Keratinocyte (primary cell): ENCODE measurements at regions not wholly inside any gene's neighbourhood (a gene's known extent, or its start where the extent isn't known, plus 50 kb on each side); places are given as distances from the start of the nearest gene placed in this dataset.

Source experiments
- DNase-seq: peaks from one replicate; pipeline ENCODE4 v3.0.0-alpha.2; 2011; ENCODE audit warnings: low read depth, missing footprints, low spot score
- FAIRE-seq: peaks from 2 replicates; lab custom pipeline; 2011; peaks lifted over from hg19 to GRCh38; lab: Jason Lieb, UNC
- H2AFZ ChIP-seq: 2 replicates; pipeline ENCODE4 v1.6.0; 2012; ENCODE audit warnings: low read length, control low read depth, inconsistent platforms; ENCODE audit not compliant: control insufficient read depth
- H3K27ac ChIP-seq: 2 replicates; pipeline ENCODE4 v1.5.1; 2011; ENCODE audit warnings: low read length; ENCODE audit not compliant: control insufficient read depth, insufficient read depth
- H3K27me3 ChIP-seq: 3 replicates; pipeline ENCODE4 v1.6.0; 2011; ENCODE audit warnings: low read length; ENCODE audit not compliant: control insufficient read depth, insufficient read depth; ENCODE audit errors: extremely low read depth
- H3K36me3 ChIP-seq, 2 experiments: 2 replicates in 1 of 2; 3 replicates in 1 of 2; pipeline ENCODE4 v1.5.1; 2011; ENCODE audit warnings: low read length in 2 of 2, mild to moderate bottlenecking in 1 of 2; ENCODE audit not compliant: control insufficient read depth in 2 of 2, insufficient read depth in 2 of 2; ENCODE audit errors: extremely low read depth in 1 of 2
- H3K4me1 ChIP-seq: 3 replicates; pipeline ENCODE4 v1.5.1; 2011; ENCODE audit warnings: low read length; ENCODE audit not compliant: control insufficient read depth, insufficient read depth; ENCODE audit errors: extremely low read depth
- H3K4me2 ChIP-seq: 3 replicates; pipeline ENCODE4 v1.6.0; 2011; ENCODE audit warnings: low read depth, low read length; ENCODE audit not compliant: control insufficient read depth, insufficient read depth; ENCODE audit errors: extremely low read depth
- H3K4me3 ChIP-seq, 3 experiments: fragments of 200-600 bp in 1 of 3; sonication (generic) in 1 of 3; 2 replicates in 2 of 3; 3 replicates in 1 of 3; pipeline ENCODE4 v1.5.1; 2011 to 2016; ENCODE audit warnings: low read length in 3 of 3, mild to moderate bottlenecking in 3 of 3, control low read depth in 2 of 3, inconsistent platforms in 1 of 3, low read depth in 1 of 3, mixed read lengths in 1 of 3, mixed run types in 1 of 3, moderate library complexity in 1 of 3; ENCODE audit not compliant: control insufficient read depth in 2 of 3, insufficient read depth in 2 of 3; ENCODE audit errors: extremely low read depth in 1 of 3
- H3K79me2 ChIP-seq: 2 replicates; pipeline ENCODE4 v1.6.0; 2012; ENCODE audit warnings: low read length; ENCODE audit not compliant: control insufficient read depth, insufficient read depth
- H3K9ac ChIP-seq: 3 replicates; pipeline ENCODE4 v1.6.0; 2011; ENCODE audit warnings: low read length; ENCODE audit not compliant: control insufficient read depth, insufficient read depth; ENCODE audit errors: extremely low read depth
- H3K9me1 ChIP-seq: 3 replicates; pipeline ENCODE4 v1.6.0; 2011; ENCODE audit warnings: low read length; ENCODE audit not compliant: control insufficient read depth, insufficient read depth; ENCODE audit errors: extremely low read depth
- H3K9me3 ChIP-seq: 2 replicates; pipeline ENCODE4 v1.5.1; 2012; ENCODE audit warnings: low read depth, low read length; ENCODE audit not compliant: control insufficient read depth
- H4K20me1 ChIP-seq: 3 replicates; pipeline ENCODE4 v1.6.0; 2011; ENCODE audit warnings: low read length; ENCODE audit not compliant: control insufficient read depth, insufficient read depth; ENCODE audit errors: extremely low read depth
- EZH2 ChIP-seq: IDR thresholded peaks from one replicate; pipeline ENCODE4 v1.6.1; 2012; ENCODE audit warnings: inconsistent platforms, mild to moderate bottlenecking, low read length, moderate library complexity
- dilution Hi-C: fragments of 300-500 bp; cut with MboI; formaldehyde crosslinking; loops from one replicate; pipeline ENCODE4 v1.7.0; 2020; ENCODE audit warnings: low sequenced_read_pairs; ENCODE audit not compliant: extremely low pct_ligation_motif_present
- TF ChIP-seq, protein P1 (sequence below), 3 experiments: IDR thresholded peaks in 1 of 3; conservative IDR thresholded peaks in 1 of 3; optimal IDR thresholded peaks in 1 of 3; 2 replicates in 2 of 3; 3 replicates in 1 of 3; pipeline versions ENCODE3 to v1.5.1; 2011; ENCODE audit warnings: low read length in 3 of 3, mild to moderate bottlenecking in 3 of 3, moderate library complexity in 2 of 3, control low read depth in 1 of 3, inconsistent platforms in 1 of 3; ENCODE audit not compliant: insufficient read depth in 2 of 3; ENCODE audit errors: extremely low read depth in 1 of 3

DNA sequence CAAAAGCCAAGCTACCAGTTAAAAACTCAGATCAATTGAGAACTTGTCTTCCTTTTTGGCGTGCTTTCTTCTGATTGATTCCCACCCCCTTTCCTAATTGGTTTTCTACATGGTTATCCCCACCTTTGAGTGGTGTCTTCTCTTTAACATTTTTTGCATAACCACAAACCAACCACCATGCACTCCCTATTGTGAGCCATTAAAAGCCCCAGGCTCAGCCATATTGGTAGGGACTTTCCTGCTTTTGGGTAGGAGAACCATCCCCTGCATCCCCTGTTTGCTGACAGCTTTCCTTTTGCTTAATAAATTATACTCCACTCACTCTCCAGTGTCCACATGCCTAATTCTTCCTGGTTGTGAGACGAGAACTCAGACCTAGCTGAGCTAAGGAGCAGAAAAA is 1651.4 kb upstream of the IGFBP7 start:
- FAIRE-seq, result no peak
- no peak overlapping the region for H3K27ac ChIP-seq
- H3K9me1 ChIP-seq, result no peaks in the 10 kb centered on the region
- H2AFZ ChIP-seq, result no peak overlapping the region
- no peak for TF ChIP-seq EZH2
- TF ChIP-seq, protein P1, sequence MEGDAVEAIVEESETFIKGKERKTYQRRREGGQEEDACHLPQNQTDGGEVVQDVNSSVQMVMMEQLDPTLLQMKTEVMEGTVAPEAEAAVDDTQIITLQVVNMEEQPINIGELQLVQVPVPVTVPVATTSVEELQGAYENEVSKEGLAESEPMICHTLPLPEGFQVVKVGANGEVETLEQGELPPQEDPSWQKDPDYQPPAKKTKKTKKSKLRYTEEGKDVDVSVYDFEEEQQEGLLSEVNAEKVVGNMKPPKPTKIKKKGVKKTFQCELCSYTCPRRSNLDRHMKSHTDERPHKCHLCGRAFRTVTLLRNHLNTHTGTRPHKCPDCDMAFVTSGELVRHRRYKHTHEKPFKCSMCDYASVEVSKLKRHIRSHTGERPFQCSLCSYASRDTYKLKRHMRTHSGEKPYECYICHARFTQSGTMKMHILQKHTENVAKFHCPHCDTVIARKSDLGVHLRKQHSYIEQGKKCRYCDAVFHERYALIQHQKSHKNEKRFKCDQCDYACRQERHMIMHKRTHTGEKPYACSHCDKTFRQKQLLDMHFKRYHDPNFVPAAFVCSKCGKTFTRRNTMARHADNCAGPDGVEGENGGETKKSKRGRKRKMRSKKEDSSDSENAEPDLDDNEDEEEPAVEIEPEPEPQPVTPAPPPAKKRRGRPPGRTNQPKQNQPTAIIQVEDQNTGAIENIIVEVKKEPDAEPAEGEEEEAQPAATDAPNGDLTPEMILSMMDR (optimal IDR thresholded peaks at IDR 0.05 in 1 of 3, IDR thresholded peaks at IDR 0.05 in 1 of 3, conservative IDR thresholded peaks at IDR 0.05 in 1 of 3; ENCODE audit: extremely low read depth in 1 of 3, insufficient read depth in 2 of 3, low read length in 3 of 3), result no peak
- no peaks in the 10 kb centered on the region for H3K9me3 ChIP-seq
- no peak overlapping the region for H3K4me2 ChIP-seq
- no peak overlapping the region for H3K9ac ChIP-seq
- no peaks in the 10 kb centered on the region for H3K4me1 ChIP-seq
- no peaks in the 10 kb centered on the region for H3K36me3 ChIP-seq
- H4K20me1 ChIP-seq, result no peaks in the 10 kb centered on the region
- dilution Hi-C loops, result no loop called here
- H3K4me3 ChIP-seq, result no peak overlapping the region
- no peak for DNase-seq
- no peaks in the 10 kb centered on the region for H3K27me3 ChIP-seq
- no peaks in the 10 kb centered on the region for H3K79me2 ChIP-seq

DNA sequence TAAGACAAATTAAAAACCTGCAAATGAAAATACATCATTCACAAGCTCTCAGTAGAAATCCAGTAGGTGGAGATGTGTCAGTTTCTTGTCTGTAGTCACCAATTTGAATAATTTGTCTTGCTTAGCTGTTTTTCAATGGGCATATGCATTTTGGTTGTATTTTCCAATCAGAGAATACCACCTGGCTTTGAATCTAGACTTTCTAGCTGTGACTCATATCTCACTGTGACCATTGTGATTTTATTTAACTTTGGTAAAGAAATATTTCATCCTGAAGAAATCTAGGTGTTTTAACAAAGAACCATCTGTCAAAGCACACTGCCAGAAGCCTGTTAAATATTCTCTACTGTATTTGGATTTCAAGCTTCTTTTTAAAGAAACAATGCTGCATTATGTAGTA is 1650.6 kb upstream of the IGFBP7 start:
- H3K4me2 ChIP-seq, result no peak overlapping the region
- no peak overlapping the region for H3K27ac ChIP-seq
- DNase-seq (no peak), FAIRE-seq (no peak)
- TF ChIP-seq EZH2, result no peak
- TF ChIP-seq, protein P1 (optimal IDR thresholded peaks at IDR 0.05 in 1 of 3, IDR thresholded peaks at IDR 0.05 in 1 of 3, conservative IDR thresholded peaks at IDR 0.05 in 1 of 3; ENCODE audit: extremely low read depth in 1 of 3, insufficient read depth in 2 of 3, low read length in 3 of 3), result no peak
- H3K9me3 ChIP-seq, result no peaks in the 10 kb centered on the region
- no peaks in the 10 kb centered on the region for H3K9me1 ChIP-seq
- no peak overlapping the region for H3K4me3 ChIP-seq
- H3K4me1 ChIP-seq, result no peaks in the 10 kb centered on the region
- no peak overlapping the region for H3K9ac ChIP-seq
- H3K36me3 ChIP-seq, result no peaks in the 10 kb centered on the region
- no peaks in the 10 kb centered on the region for H3K27me3 ChIP-seq
- H3K79me2 ChIP-seq, result no peaks in the 10 kb centered on the region
- no peaks in the 10 kb centered on the region for H4K20me1 ChIP-seq
- H2AFZ ChIP-seq, result no peak overlapping the region
- dilution Hi-C loops, result no loop called here
